Astrocyte of the cerebellum (primary cell): ENCODE measurements at regions not wholly inside any gene's neighbourhood (a gene's known extent, or its start where the extent isn't known, plus 50 kb on each side); places are given as distances from the start of the nearest gene placed in this dataset.

Experiments
- DNase-seq: peaks from one replicate; pipeline ENCODE4 v3.0.0-alpha.2; 2011; ENCODE audit warnings: low read depth
- H3K4me3 ChIP-seq: 2 replicates; pipeline ENCODE4 v1.5.1; 2011; ENCODE audit warnings: mild to moderate bottlenecking, low read depth, low read length, moderate library complexity
- CTCF ChIP-seq: IDR thresholded peaks from 2 replicates; pipeline ENCODE4 v1.5.1; 2012; ENCODE audit warnings: low read length, low read depth, moderate library complexity, mild to moderate bottlenecking; ENCODE audit errors: missing control alignments
- in situ Hi-C: cut with HindIII; loops from 2 replicates; pipeline ENCODE4 v1.10.0; 2017; ENCODE audit warnings: low sequenced_read_pairs

GRCh38 chr13:60329221-60329923 lies 67.6 kb upstream of the TDRD3 start:
- no peak overlapping the region for H3K4me3 ChIP-seq
- peak; percentile 51 for TF ChIP-seq CTCF
- DNase-seq, result peak; percentile 5
- in situ Hi-C loops, result no loop called here

- no peak overlapping the region for H3K4me3 ChIP-seq
- no peak for DNase-seq
- TF ChIP-seq CTCF, result no peak
- in situ Hi-C loops, result no loop called here
These were observed 65.6 kb upstream of the TDRD3 start for GRCh38 chr13:60331249-60332012.

GRCh38 chr13:60332682-60333081 lies 64.3 kb upstream of the TDRD3 start:
- DNase-seq, result no peak
- in situ Hi-C loops, result no loop called here
- no peak overlapping the region for H3K4me3 ChIP-seq
- no peak for TF ChIP-seq CTCF

GRCh38 chr13:60334310-60334709 lies 62.7 kb upstream of the TDRD3 start:
- DNase-seq, result no peak
- TF ChIP-seq CTCF, result no peak
- H3K4me3 ChIP-seq, result no peak overlapping the region
- in situ Hi-C loops, result no loop called here

GRCh38 chr13:60335531-60335930 lies 61.5 kb upstream of the TDRD3 start:
- in situ Hi-C loops, result no loop called here
- DNase-seq, result no peak
- no peak for TF ChIP-seq CTCF
- H3K4me3 ChIP-seq, result no peak overlapping the region

- TF ChIP-seq CTCF, result no peak
- no peak overlapping the region for H3K4me3 ChIP-seq
- DNase-seq, result no peak
- in situ Hi-C loops, result no loop called here
These were observed 58.3 kb upstream of the TDRD3 start for GRCh38 chr13:60338754-60339153.
